ENCODE measurements at regions not wholly inside any gene's neighbourhood (a gene's known extent, or its start where the extent isn't known, plus 50 kb on each side); places are given as distances from the start of the nearest gene placed in this dataset.

- peak in 1 of 2 donors; percentile 21 for DNase-seq
- H3K27me3 ChIP-seq, result no peaks in the 10 kb centered on the region
- no peaks in the 10 kb centered on the region for H3K9me3 ChIP-seq
- intact Hi-C loops (cut with DNase I; ENCODE audit: low total_unique reads), result no loop called here
- 26 to 38% (median 33%) methylated on average over 3 of the region's 3 CpGs for WGBS, 5 donors
- TF ChIP-seq, protein P1, sequence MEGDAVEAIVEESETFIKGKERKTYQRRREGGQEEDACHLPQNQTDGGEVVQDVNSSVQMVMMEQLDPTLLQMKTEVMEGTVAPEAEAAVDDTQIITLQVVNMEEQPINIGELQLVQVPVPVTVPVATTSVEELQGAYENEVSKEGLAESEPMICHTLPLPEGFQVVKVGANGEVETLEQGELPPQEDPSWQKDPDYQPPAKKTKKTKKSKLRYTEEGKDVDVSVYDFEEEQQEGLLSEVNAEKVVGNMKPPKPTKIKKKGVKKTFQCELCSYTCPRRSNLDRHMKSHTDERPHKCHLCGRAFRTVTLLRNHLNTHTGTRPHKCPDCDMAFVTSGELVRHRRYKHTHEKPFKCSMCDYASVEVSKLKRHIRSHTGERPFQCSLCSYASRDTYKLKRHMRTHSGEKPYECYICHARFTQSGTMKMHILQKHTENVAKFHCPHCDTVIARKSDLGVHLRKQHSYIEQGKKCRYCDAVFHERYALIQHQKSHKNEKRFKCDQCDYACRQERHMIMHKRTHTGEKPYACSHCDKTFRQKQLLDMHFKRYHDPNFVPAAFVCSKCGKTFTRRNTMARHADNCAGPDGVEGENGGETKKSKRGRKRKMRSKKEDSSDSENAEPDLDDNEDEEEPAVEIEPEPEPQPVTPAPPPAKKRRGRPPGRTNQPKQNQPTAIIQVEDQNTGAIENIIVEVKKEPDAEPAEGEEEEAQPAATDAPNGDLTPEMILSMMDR (IDR thresholded peaks at IDR 0.05), result no peak
- TF ChIP-seq EP300 (IDR thresholded peaks at IDR 0.05), result no peak
- TF ChIP-seq POLR2A (IDR thresholded peaks at IDR 0.05), result no peak
- TF ChIP-seq POLR2AphosphoS5 (IDR thresholded peaks at IDR 0.05), result no peak
- H3K4me1 ChIP-seq, result peaks cover 0 to 8% (median 0%) of the 10 kb centered on the region in 4 donors
- H3K4me3 ChIP-seq, result no peak overlapping the region
- no peak overlapping the region for H3K27ac ChIP-seq
- H3K36me3 ChIP-seq, result no peaks in the 10 kb centered on the region
Observed at GRCh38 chr16:62967163-62967562, 930.9 kb upstream of the CDH8 start.

GRCh38 chr16:62966626-62967025 is 930.4 kb upstream of the CDH8 start:
- 40 to 60% (median 50%) methylated on average over 1 of the region's 1 CpG for WGBS, 5 donors
- Histone ChIP-seq H3K27ac (no peak overlapping the region), H3K9me3 (no peaks in the 10 kb centered on the region), H3K4me1 (peaks cover 0 to 8% (median 0%) of the 10 kb centered on the region in 4 donors), H3K27me3 (no peaks in the 10 kb centered on the region), H3K4me3 (no peak overlapping the region), H3K36me3 (no peaks in the 10 kb centered on the region)
- intact Hi-C loops (cut with DNase I; ENCODE audit: low total_unique reads), result no loop called here
- TF ChIP-seq, protein P1 (IDR thresholded peaks at IDR 0.05), result no peak
- no peak for TF ChIP-seq POLR2A (IDR thresholded peaks at IDR 0.05)
- no peak for DNase-seq

DNA sequence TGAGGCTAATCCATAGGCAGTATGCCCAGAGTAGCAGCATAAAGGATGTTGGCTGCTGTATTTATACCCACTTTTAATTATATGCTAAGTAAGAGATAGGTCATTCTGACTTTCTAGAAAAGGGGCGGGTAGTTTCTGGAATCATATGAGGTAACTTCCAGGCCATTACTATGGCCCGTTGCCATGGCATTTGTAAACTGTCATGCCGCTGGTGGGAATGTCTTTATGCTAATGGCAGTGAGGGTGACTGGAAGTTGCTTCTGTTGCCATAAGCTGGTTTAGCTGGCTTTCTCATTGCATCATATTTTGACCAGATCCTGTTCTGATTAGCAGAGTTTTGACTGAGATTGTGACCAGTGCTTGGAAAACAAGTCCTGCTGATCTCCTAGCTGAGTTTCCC is 929.6 kb upstream of the CDH8 start:
- peaks cover 0 to 8% (median 0%) of the 10 kb centered on the region in 4 donors for H3K4me1 ChIP-seq
- no peaks in the 10 kb centered on the region for H3K27me3 ChIP-seq
- H3K9me3 ChIP-seq, result no peaks in the 10 kb centered on the region
- no peak for DNase-seq
- WGBS, 5 donors, result 72 to 94% (median 82%) methylated on average over 3 of the region's 3 CpGs
- TF ChIP-seq POLR2A (IDR thresholded peaks at IDR 0.05) (no peak), EP300 (IDR thresholded peaks at IDR 0.05) (no peak), POLR2AphosphoS5 (IDR thresholded peaks at IDR 0.05) (no peak)
- TF ChIP-seq, protein P1 (IDR thresholded peaks at IDR 0.05), result no peak
- no peaks in the 10 kb centered on the region for H3K36me3 ChIP-seq
- H3K27ac ChIP-seq, result no peak overlapping the region
- intact Hi-C loops (cut with DNase I; ENCODE audit: low total_unique reads), result no loop called here
- H3K4me3 ChIP-seq, result no peak overlapping the region

- Histone ChIP-seq H3K4me3 (no peak overlapping the region), H3K4me1 (peaks cover 0 to 8% (median 0%) of the 10 kb centered on the region in 4 donors), H3K9me3 (no peaks in the 10 kb centered on the region), H3K27me3 (no peaks in the 10 kb centered on the region), H3K36me3 (no peaks in the 10 kb centered on the region), H3K27ac (no peak overlapping the region)
- intact Hi-C loops (cut with DNase I; ENCODE audit: low total_unique reads), result no loop called here
- 55 to 78% (median 69%) methylated on average over 2 of the region's 2 CpGs for WGBS, 5 donors
- no peak for TF ChIP-seq POLR2A (IDR thresholded peaks at IDR 0.05)
- TF ChIP-seq, protein P1 (IDR thresholded peaks at IDR 0.05), result no peak
- no peak for TF ChIP-seq POLR2AphosphoS5 (IDR thresholded peaks at IDR 0.05)
- TF ChIP-seq EP300 (IDR thresholded peaks at IDR 0.05), result no peak
- no peak for DNase-seq
Observed at GRCh38 chr16:62963846-62964245, 927.6 kb upstream of the CDH8 start.

Measured in stomach (tissue), 8 donors.